GM23338 (cell line): ENCODE measurements at regions not wholly inside any gene's neighbourhood (a gene's known extent, or its start where the extent isn't known, plus 50 kb on each side); places are given as distances from the start of the nearest gene placed in this dataset.

Experiments used
- ATAC-seq: fragments of 200-7000 bp; cut with Tn5 transposase; 3 replicates; pipeline ENCODE4 v1.9.1; 2020
- DNase-seq: peaks from one replicate; pipeline ENCODE4 v3.0.0-alpha.2; 2015; ENCODE audit warnings: low spot score
- H2AFZ ChIP-seq: fragments of 200-600 bp; sonication (generic); 2 replicates; pipeline ENCODE4 v1.8.0; 2016; ENCODE audit warnings: antibody characterized with exemption, mild to moderate bottlenecking, moderate library complexity
- H3F3A ChIP-seq: fragments of 200-600 bp; sonication (generic); replicated peaks from 2 replicates; pipeline ENCODE4 v1.8.0; 2017; ENCODE audit warnings: antibody characterized with exemption, mixed run types, low read depth
- H3K27ac ChIP-seq: fragments of 200-600 bp; sonication (generic); 2 replicates; pipeline ENCODE4 v1.6.1; 2016; ENCODE audit warnings: low read depth
- H3K27me3 ChIP-seq: fragments of 200-600 bp; sonication (generic); 2 replicates; pipeline ENCODE4 v1.8.0; 2016; ENCODE audit warnings: mild to moderate bottlenecking, mixed run types, moderate library complexity; ENCODE audit not compliant: insufficient read depth
- H3K36me3 ChIP-seq: fragments of 200-600 bp; sonication (generic); 2 replicates; pipeline ENCODE4 v1.8.0; 2016; ENCODE audit warnings: mild to moderate bottlenecking; ENCODE audit not compliant: insufficient read depth
- H3K4me1 ChIP-seq: fragments of 200-600 bp; sonication (generic); 2 replicates; pipeline ENCODE4 v1.8.0; 2016; ENCODE audit warnings: mild to moderate bottlenecking, moderate library complexity; ENCODE audit not compliant: insufficient read depth
- H3K4me2 ChIP-seq: fragments of 200-600 bp; sonication (generic); 2 replicates; pipeline ENCODE4 v1.7.1; 2017; ENCODE audit warnings: mixed run types
- H3K4me3 ChIP-seq: fragments of 200-600 bp; sonication (generic); 2 replicates; pipeline ENCODE4 v1.6.1; 2016; ENCODE audit warnings: mixed run types
- H3K79me2 ChIP-seq: fragments of 200-600 bp; sonication (generic); replicated peaks from 2 replicates; pipeline ENCODE4 v1.8.0; 2017; ENCODE audit warnings: mild to moderate bottlenecking; ENCODE audit not compliant: insufficient read depth
- H3K9me2 ChIP-seq: fragments of 200-600 bp; sonication (generic); 2 replicates; pipeline ENCODE4 v1.8.0; 2017; ENCODE audit not compliant: insufficient read depth
- H4K20me1 ChIP-seq: fragments of 200-600 bp; sonication (generic); replicated peaks from 2 replicates; pipeline ENCODE4 v1.8.0; 2017; ENCODE audit warnings: mild to moderate bottlenecking; ENCODE audit not compliant: insufficient read depth
- H3K27ac Mint-ChIP-seq: 2 replicates; pipeline ENCODE4 v1.8.0; 2020; ENCODE audit warnings: inconsistent platforms, mild to moderate bottlenecking, moderate library complexity, mixed read lengths
- H3K27me3 Mint-ChIP-seq: 3 replicates; pipeline ENCODE4 v1.8.0; 2022; ENCODE audit warnings: low read depth, mild to moderate bottlenecking, moderate library complexity, mixed read lengths, inconsistent platforms; ENCODE audit not compliant: insufficient read depth, poor library complexity
- H3K36me3 Mint-ChIP-seq: 3 replicates; pipeline ENCODE4 v1.8.0; 2021; ENCODE audit warnings: low read depth, mild to moderate bottlenecking, inconsistent platforms, moderate library complexity, mixed read lengths
- H3K4me1 Mint-ChIP-seq: 3 replicates; pipeline ENCODE4 v1.8.0; 2020; ENCODE audit warnings: mild to moderate bottlenecking, inconsistent platforms, mixed read lengths
- H3K4me3 Mint-ChIP-seq: 3 replicates; pipeline ENCODE4 v1.8.0; 2021; ENCODE audit warnings: moderate library complexity, mild to moderate bottlenecking, inconsistent platforms, mixed read lengths
- H3K9me3 Mint-ChIP-seq: 3 replicates; pipeline ENCODE4 v1.8.0; 2020; ENCODE audit warnings: moderate library complexity, mild to moderate bottlenecking, inconsistent platforms, mixed read lengths
- EZH2 ChIP-seq: fragments of 200-600 bp; sonication (generic); IDR thresholded peaks from one replicate; pipeline ENCODE4 v1.8.0; 2017; ENCODE audit warnings: antibody characterized with exemption, mild to moderate bottlenecking, low read depth; ENCODE audit not compliant: unreplicated experiment
- EZH2phosphoT487 ChIP-seq: fragments of 200-600 bp; sonication (generic); IDR thresholded peaks from one replicate; pipeline ENCODE4 v1.8.1; 2018; ENCODE audit warnings: antibody characterized with exemption; ENCODE audit not compliant: unreplicated experiment
- JUNB ChIP-seq: IDR thresholded peaks from one replicate; pipeline ENCODE4 v1.6.1; 2016; ENCODE audit warnings: antibody characterized with exemption; ENCODE audit not compliant: unreplicated experiment
- NANOG ChIP-seq: IDR thresholded peaks from 2 replicates; pipeline ENCODE4 v1.6.1; 2016; ENCODE audit warnings: antibody characterized with exemption, borderline replicate concordance
- POLR2AphosphoS5 ChIP-seq: IDR thresholded peaks from 2 replicates; pipeline ENCODE4 v1.6.1; 2016; ENCODE audit warnings: antibody characterized with exemption, low read depth
- STAT1 ChIP-seq: IDR thresholded peaks from one replicate; pipeline ENCODE4 v1.6.1; 2016; ENCODE audit warnings: antibody characterized with exemption; ENCODE audit not compliant: unreplicated experiment
- ZNF114 ChIP-seq: fragments of 250-450 bp; sonication (Bioruptor Pico); IDR thresholded peaks from 2 replicates; pipeline ENCODE4 v1.5.0; 2020; ENCODE audit warnings: mild to moderate bottlenecking, moderate library complexity
- TF ChIP-seq, protein P1 (sequence below): IDR thresholded peaks from 2 replicates; pipeline ENCODE4 v1.6.1; 2016; ENCODE audit warnings: antibody characterized with exemption
- TF ChIP-seq, protein P2 (sequence below), 2 experiments: fragments of 200-600 bp in 1 of 2; sonication (generic) in 1 of 2; conservative IDR thresholded peaks; 2 replicates each; pipeline versions ENCODE4 v1.5.1 to v1.6.1; 2016 to 2017; ENCODE audit warnings: antibody characterized with exemption in 2 of 2, low read depth in 2 of 2, mild to moderate bottlenecking in 2 of 2, moderate library complexity in 1 of 2
- TF ChIP-seq, protein P3 (sequence below): IDR thresholded peaks from one replicate; pipeline ENCODE4 v1.6.1; 2018; ENCODE audit warnings: antibody characterized with exemption; ENCODE audit not compliant: unreplicated experiment
- TF ChIP-seq, protein P4 (sequence below): fragments of 250-450 bp; sonication (Bioruptor Pico); IDR thresholded peaks from 2 replicates; pipeline ENCODE4 v1.5.0; 2020; ENCODE audit warnings: mild to moderate bottlenecking, moderate library complexity

DNA sequence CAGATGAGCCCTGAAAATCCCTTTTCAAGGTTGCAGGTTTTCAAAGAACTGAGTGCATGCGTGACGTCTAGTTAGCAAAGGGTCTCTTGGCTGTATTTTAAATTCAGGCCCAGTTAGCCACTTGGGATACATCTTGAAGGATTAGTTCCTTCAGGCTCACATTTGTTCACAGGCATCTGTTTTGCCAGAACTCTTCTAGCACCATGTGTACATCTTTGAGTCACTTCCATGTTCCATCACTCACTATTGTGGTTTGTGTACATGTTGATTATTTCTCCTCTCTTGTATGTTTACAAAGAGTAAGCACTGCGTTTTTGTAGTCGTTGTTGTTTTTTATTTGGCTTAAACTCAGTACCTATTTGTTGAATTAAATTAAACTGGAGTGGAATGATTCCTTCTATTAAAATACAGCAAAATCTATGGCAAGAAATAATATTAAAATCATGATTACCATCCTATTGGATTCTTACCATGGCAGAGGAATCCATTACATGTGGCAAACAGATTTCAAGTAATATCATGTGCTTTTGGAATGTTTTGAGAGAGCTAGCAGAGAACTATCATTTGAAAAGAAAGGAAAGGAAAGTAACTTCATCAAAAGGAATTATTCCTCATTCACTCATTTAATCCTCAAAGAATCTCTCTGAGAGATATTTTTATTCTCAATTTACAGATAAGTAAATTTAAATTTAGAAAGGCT is 438.9 kb upstream of the FAR2 start:
- H3K4me3 ChIP-seq = no peak overlapping the region
- H3F3A ChIP-seq = no peaks in the 10 kb centered on the region
- no peaks in the 10 kb centered on the region for H3K36me3 Mint-ChIP-seq
- H3K36me3 ChIP-seq = no peaks in the 10 kb centered on the region
- H3K4me1 ChIP-seq = no peaks in the 10 kb centered on the region
- no peaks in the 10 kb centered on the region for H3K27me3 ChIP-seq
- no peak overlapping the region for H3K4me2 ChIP-seq
- no peaks in the 10 kb centered on the region for H3K9me3 Mint-ChIP-seq
- no peak overlapping the region for H3K27ac Mint-ChIP-seq
- ATAC-seq (no peak), DNase-seq (no peak)
- peaks cover 2% of the 10 kb centered on the region for H3K27me3 Mint-ChIP-seq
- H2AFZ ChIP-seq = no peak overlapping the region
- H3K27ac ChIP-seq = no peak overlapping the region
- no peaks in the 10 kb centered on the region for H3K79me2 ChIP-seq
- no peaks in the 10 kb centered on the region for H4K20me1 ChIP-seq
- TF ChIP-seq NANOG = no peak
- TF ChIP-seq, protein P1, sequence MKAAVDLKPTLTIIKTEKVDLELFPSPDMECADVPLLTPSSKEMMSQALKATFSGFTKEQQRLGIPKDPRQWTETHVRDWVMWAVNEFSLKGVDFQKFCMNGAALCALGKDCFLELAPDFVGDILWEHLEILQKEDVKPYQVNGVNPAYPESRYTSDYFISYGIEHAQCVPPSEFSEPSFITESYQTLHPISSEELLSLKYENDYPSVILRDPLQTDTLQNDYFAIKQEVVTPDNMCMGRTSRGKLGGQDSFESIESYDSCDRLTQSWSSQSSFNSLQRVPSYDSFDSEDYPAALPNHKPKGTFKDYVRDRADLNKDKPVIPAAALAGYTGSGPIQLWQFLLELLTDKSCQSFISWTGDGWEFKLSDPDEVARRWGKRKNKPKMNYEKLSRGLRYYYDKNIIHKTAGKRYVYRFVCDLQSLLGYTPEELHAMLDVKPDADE = no peak
- TF ChIP-seq EZH2phosphoT487 = no peak
- TF ChIP-seq, protein P2, sequence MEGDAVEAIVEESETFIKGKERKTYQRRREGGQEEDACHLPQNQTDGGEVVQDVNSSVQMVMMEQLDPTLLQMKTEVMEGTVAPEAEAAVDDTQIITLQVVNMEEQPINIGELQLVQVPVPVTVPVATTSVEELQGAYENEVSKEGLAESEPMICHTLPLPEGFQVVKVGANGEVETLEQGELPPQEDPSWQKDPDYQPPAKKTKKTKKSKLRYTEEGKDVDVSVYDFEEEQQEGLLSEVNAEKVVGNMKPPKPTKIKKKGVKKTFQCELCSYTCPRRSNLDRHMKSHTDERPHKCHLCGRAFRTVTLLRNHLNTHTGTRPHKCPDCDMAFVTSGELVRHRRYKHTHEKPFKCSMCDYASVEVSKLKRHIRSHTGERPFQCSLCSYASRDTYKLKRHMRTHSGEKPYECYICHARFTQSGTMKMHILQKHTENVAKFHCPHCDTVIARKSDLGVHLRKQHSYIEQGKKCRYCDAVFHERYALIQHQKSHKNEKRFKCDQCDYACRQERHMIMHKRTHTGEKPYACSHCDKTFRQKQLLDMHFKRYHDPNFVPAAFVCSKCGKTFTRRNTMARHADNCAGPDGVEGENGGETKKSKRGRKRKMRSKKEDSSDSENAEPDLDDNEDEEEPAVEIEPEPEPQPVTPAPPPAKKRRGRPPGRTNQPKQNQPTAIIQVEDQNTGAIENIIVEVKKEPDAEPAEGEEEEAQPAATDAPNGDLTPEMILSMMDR (conservative IDR thresholded peaks at IDR 0.05; ENCODE audit: low read depth in 2 of 2) = no peak
- TF ChIP-seq JUNB = no peak
- TF ChIP-seq, protein P3, sequence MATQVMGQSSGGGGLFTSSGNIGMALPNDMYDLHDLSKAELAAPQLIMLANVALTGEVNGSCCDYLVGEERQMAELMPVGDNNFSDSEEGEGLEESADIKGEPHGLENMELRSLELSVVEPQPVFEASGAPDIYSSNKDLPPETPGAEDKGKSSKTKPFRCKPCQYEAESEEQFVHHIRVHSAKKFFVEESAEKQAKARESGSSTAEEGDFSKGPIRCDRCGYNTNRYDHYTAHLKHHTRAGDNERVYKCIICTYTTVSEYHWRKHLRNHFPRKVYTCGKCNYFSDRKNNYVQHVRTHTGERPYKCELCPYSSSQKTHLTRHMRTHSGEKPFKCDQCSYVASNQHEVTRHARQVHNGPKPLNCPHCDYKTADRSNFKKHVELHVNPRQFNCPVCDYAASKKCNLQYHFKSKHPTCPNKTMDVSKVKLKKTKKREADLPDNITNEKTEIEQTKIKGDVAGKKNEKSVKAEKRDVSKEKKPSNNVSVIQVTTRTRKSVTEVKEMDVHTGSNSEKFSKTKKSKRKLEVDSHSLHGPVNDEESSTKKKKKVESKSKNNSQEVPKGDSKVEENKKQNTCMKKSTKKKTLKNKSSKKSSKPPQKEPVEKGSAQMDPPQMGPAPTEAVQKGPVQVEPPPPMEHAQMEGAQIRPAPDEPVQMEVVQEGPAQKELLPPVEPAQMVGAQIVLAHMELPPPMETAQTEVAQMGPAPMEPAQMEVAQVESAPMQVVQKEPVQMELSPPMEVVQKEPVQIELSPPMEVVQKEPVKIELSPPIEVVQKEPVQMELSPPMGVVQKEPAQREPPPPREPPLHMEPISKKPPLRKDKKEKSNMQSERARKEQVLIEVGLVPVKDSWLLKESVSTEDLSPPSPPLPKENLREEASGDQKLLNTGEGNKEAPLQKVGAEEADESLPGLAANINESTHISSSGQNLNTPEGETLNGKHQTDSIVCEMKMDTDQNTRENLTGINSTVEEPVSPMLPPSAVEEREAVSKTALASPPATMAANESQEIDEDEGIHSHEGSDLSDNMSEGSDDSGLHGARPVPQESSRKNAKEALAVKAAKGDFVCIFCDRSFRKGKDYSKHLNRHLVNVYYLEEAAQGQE = no peak
- no peak for TF ChIP-seq EZH2
- no peak for TF ChIP-seq ZNF114 (CRISPR knock-in tag)
- no peak for TF ChIP-seq POLR2AphosphoS5
- TF ChIP-seq, protein P4, sequence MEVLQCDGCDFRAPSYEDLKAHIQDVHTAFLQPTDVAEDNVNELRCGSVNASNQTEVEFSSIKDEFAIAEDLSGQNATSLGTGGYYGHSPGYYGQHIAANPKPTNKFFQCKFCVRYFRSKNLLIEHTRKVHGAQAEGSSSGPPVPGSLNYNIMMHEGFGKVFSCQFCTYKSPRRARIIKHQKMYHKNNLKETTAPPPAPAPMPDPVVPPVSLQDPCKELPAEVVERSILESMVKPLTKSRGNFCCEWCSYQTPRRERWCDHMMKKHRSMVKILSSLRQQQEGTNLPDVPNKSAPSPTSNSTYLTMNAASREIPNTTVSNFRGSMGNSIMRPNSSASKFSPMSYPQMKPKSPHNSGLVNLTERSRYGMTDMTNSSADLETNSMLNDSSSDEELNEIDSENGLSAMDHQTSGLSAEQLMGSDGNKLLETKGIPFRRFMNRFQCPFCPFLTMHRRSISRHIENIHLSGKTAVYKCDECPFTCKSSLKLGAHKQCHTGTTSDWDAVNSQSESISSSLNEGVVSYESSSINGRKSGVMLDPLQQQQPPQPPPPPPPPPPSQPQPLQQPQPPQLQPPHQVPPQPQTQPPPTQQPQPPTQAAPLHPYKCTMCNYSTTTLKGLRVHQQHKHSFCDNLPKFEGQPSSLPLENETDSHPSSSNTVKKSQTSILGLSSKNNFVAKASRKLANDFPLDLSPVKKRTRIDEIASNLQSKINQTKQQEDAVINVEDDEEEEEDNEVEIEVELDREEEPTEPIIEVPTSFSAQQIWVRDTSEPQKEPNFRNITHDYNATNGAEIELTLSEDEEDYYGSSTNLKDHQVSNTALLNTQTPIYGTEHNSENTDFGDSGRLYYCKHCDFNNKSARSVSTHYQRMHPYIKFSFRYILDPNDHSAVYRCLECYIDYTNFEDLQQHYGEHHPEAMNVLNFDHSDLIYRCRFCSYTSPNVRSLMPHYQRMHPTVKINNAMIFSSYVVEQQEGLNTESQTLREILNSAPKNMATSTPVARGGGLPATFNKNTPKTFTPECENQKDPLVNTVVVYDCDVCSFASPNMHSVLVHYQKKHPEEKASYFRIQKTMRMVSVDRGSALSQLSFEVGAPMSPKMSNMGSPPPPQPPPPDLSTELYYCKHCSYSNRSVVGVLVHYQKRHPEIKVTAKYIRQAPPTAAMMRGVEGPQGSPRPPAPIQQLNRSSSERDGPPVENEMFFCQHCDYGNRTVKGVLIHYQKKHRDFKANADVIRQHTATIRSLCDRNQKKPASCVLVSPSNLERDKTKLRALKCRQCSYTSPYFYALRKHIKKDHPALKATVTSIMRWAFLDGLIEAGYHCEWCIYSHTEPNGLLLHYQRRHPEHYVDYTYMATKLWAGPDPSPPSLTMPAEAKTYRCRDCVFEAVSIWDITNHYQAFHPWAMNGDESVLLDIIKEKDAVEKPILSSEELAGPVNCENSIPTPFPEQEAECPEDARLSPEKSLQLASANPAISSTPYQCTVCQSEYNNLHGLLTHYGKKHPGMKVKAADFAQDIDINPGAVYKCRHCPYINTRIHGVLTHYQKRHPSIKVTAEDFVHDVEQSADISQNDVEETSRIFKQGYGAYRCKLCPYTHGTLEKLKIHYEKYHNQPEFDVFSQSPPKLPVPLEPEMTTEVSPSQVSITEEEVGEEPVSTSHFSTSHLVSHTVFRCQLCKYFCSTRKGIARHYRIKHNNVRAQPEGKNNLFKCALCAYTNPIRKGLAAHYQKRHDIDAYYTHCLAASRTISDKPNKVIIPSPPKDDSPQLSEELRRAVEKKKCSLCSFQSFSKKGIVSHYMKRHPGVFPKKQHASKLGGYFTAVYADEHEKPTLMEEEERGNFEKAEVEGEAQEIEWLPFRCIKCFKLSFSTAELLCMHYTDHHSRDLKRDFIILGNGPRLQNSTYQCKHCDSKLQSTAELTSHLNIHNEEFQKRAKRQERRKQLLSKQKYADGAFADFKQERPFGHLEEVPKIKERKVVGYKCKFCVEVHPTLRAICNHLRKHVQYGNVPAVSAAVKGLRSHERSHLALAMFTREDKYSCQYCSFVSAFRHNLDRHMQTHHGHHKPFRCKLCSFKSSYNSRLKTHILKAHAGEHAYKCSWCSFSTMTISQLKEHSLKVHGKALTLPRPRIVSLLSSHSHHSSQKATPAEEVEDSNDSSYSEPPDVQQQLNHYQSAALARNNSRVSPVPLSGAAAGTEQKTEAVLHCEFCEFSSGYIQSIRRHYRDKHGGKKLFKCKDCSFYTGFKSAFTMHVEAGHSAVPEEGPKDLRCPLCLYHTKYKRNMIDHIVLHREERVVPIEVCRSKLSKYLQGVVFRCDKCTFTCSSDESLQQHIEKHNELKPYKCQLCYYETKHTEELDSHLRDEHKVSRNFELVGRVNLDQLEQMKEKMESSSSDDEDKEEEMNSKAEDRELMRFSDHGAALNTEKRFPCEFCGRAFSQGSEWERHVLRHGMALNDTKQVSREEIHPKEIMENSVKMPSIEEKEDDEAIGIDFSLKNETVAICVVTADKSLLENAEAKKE = no peak
- TF ChIP-seq STAT1 = no peak
- H3K9me2 ChIP-seq = peaks cover 4% of the 10 kb centered on the region; the same call in 1 of the 2 replicates
- no peak overlapping the region for H3K4me3 Mint-ChIP-seq
- no peaks in the 10 kb centered on the region for H3K4me1 Mint-ChIP-seq
